Kidney tubule cell (primary cell): ENCODE measurements at regions not wholly inside any gene's neighbourhood (a gene's known extent, or its start where the extent isn't known, plus 50 kb on each side); places are given as distances from the start of the nearest gene placed in this dataset.
"Not testable (repeated sequence)": the region's sequence is repeated elsewhere in the genome, so short reads cannot be mapped to it uniquely, and the experiment has no call there.

Source experiments
- DNase-seq: peaks from one replicate; pipeline ENCODE4 v3.0.0-alpha.2; 2018; ENCODE audit warnings: low spot score

DNA sequence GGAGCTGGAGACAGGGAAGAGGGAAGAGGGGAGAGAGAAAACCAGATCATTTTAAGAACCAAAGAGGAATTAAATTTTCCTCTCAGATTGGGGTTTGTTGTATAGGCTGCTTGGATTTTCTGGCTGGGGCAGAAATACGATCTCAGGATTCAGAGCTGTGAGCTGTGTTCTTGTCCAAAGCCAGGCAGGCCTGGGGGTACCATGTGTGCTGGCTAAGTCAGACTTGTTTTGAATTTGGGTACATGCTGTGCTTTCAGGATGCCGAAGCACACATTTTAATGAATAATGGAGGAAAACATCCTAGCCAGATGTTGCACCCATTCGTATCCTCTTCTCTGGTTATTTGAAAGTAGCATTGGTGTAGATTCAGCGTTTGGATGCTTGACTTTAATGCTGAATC is 170.3 kb upstream of the PODXL start:
- DNase-seq, result no peak

DNA sequence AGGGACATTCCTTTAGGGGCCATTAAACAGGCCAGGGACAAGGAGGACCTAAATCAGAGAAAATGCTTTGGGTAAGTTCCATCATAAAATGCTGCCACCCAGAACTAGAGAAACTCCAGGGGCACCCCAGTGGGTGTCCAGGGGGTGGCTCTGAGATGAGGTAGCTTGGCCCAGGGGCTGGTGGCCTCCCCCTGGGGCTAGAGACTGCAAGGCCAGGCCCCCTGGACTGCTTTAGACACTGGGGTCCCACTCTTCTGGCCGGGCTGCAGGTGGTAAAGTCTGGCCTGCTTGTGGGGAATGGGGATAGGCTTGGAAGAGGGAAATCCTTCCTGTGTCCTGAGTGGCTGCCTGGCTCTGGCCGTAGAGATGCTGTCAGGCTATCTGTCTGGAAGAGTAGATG is 169.6 kb upstream of the PODXL start:
- DNase-seq, result no peak

DNA sequence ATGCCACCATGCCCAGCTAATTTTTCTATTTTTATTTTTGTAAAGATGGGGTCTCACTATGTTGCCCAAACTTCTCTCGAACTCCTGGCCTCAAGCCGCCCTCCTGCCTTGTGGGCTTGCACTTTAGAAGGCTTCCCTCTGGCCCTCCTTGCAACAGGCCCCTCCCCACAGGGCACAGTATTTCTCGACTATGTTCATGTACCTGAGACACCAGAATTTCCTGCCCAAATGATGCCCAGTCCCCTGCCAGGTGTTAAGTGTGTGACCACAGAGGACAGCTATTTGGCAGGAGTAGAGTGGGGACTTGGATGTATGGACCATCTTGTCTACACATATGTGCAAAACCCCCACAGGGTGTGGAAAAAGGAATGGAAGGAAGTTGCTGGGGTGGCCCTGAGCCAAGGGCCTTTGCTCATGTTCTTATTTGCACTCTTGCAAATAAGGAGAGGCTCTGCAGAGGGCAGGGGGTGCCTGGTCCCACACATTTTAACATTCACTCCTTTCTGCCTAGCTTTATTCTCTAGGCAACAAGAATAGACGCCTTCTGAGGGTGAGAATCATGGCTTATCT is 168.4 kb upstream of the PODXL start:
- DNase-seq, result no peak

DNA sequence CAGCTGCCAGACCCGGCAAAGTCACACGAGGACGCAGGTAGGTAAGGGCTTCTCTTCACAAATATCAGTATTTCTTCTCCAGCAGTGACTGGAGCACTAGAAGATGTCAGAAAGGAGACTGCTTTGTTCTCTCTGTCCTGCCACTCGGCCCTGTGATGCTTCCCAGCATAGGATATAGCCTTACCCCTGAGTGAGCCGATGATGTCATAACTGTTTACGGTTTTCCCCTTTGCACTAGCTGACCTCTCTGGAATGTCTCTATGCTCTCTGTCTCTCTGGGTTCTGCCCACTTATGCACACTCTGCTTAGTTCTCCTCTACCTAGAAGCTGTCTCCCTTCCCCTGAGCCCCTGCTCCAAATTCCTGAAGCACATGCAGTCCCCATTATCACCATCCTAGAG is 167.5 kb upstream of the PODXL start:
- DNase-seq, result peak; percentile 56

DNA sequence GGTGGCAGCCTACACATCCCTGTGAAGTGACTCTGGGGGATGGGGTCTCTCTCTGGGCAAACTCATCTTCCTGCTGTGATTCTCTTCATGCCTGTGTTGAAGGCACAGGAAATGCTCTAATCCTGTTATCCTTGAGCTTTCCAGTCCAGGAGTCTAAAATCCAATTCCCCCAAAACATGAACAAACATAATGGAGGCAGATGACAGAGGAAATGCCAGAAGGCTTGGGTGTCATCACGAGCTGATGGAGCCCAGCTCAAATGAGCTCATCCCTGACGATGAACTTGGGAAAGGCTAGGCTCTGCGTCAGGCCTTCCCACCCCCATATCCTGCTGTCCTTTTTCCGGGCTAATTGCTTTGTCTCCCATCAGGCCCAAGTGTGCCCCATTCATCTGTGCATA is 165.9 kb upstream of the PODXL start:
- DNase-seq, result no peak

DNA sequence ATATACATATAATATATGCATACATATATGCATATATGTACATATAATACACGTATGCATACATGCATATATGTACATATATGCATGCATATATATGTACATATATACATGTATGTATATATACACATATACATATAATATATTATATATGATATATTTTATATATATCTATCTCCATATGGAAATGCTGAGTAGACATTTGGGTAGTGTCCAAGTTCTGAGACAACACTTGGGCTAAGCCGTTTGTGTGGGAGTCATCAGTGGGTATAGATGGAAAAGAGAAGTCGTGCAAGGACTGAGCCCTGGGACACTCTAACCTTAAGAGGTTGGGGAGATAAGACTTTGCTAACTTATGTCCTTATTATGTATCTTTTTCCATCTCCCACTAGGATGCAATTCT is 165.2 kb upstream of the PODXL start:
- DNase-seq, result no peak

DNA sequence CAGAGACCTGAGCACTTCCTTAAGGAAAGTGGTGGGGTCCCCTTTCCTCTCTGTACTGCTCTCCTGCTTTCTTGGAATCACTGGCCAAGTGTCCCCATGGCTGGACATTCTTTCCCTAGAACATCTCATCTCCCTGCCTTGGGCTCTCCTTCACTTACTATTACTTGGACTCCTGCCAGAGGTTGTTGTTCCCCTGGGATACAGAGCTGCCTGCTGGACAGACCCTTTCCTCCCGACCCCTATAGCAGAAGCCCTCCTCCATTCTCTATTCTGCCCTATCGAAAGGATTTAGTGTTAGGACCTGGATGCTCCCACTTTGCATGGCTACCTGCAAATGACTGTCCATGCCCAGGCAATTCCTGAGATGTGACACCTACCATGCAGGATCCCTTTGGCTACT is 164.3 kb upstream of the PODXL start:
- no peak for DNase-seq

DNA sequence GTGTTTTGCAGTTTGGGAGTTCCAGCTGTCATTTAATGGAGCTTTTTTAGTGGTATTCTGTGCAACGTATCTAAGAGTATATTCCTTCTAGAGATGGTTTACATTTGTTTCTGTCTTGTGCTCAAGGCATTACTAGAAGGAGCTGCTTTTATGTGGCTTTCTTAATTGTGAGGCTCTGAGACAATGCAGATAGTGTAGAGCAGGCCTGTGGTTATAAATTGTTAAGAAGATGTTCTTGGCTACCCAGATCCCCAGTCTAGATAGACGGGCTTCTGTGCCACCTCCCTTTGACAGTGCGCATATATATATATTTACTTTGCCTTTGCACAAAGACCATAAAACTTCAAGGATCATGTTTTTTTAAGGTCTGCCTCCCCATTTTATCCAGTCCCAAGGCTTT is 160.8 kb upstream of the PODXL start:
- no peak for DNase-seq

DNA sequence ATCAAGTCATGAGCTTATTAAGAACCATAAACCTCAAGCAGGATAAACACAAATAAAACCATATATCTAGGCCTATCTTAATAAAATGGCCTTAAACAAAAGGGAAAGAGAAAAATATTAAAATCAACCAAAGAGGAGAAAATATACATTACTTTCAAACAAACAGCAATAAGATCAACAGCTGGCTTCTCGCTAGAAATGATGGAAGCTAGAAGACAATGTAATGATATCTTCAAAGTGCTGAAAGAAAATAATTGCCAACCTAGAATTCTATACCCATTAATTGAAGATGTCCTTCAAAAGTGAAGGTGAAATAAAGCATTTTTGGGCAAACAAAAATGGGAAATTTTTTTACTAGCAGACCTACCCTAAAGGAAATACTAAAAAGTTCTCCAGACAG is 142.9 kb upstream of the PODXL start:
- no peak for DNase-seq

DNA sequence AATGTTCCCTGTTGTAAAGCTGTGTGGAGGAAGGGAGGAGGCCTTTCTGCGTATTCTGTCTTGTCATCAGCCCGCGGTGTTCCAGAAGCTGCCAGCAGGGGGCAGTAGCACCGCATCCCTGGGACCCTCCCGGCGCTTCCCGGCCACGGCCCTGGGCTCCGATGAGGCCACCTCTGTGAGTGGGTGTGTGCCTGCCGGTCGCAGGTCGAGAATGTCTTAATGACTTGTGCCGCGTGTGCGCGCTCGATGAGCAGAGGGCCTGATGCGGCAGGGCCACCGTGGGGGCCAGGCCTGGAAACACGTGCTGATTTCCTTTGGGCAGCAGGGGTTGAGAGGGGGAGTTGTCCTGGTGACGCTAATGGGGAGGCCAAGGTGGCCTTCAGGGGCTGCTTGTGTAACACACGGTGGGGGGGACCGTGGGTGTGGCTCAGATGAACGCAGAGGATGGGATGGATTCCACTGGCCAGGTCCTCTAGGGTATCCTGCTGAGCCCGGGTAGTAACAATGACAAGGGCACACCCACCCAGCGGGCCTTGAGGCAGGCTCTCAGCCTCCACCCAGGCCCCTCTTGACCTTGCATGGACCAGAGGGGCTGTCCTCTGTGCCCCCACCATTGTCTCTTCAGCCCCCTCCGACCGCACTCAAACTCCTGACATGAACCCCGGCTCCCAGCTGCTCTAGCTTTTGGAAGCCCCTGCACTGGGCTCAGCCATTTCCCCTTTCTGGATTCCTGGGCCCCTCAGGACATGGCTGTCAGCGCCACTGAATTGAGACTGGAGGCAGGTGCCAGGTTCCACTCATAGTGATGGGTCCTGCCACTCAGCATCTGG is 135.9 kb upstream of the PODXL start:
- peak; percentile 52 for DNase-seq

DNA sequence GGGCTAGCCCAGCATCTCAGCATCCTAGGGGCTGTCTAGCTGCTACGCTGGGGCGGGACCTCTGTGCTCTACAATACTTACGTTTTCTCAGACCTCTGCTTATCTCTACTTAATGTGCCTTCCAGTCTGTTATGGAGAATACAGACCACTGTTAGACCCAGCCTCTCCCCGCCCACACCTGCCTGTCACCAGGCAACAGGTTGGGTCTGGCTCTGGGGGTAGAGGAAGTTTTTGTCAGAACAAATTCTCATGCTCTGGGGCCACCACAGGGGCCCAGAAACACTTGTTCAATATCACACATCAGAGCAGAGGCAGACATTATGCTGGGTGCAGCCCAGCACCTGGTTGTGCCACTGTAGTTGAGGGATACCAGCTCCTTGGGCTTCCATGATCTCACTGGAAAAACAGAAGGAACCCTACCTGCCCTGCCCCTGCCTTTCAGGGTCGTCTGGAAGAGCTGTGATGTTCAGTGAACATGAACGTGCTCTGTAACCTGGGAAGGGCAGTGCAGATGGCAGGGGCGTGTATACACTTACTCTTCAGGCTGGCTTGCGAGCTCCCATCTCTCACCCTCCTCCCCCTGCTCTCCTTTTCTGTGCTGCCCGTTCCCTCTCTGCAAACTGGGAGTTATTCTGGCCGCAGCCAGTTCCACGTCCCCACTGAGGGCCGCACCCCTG is 135.2 kb upstream of the PODXL start:
- no peak for DNase-seq

DNA sequence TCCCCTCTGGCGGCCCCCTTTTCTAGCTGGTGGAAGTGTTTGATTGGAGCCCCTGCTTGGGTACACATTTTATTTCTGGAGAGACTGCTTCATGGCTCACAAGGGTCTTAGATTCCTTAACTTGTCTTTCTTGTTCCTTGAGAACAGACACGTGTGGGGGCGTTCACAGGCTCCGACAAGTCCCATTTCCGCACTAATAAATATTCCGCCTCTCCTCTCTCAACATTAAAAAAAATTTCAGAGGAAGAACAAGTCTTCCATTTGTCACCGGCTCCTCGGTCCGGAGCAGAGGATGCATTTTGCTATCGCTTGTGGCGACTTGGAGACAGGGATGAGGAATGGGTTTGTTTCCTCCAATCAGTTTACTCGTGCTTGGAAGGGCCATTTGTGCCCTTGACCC is 134.0 kb upstream of the PODXL start:
- DNase-seq, result no peak

DNA sequence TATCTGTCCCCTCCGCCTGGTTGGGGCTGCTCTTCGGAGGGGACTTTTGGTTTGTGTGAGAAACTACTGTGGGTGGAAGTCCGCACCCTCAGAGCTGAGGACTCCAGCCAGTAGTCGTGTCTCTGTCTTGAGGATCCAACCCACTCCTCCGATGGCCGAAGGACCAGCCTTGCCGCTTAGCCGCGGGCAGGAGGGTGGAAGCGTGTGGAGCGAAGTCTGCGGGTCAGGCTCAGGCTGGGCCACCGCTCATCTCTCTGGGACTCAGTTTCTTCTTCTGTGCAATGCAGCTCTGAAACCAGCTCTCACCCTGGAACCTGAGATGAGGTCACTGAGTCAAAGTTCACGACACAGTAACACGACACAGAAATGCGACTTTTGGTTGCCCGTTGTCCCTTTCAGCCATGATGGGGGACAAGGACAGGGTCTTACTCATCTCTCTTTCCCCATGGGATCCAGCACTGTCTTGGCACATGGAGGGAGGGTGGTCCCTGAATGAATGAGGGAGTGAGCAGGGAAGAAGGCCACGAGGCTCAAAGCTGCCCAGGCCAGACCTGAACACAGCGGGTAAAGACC is 133.3 kb upstream of the PODXL start:
- no peak for DNase-seq

DNA sequence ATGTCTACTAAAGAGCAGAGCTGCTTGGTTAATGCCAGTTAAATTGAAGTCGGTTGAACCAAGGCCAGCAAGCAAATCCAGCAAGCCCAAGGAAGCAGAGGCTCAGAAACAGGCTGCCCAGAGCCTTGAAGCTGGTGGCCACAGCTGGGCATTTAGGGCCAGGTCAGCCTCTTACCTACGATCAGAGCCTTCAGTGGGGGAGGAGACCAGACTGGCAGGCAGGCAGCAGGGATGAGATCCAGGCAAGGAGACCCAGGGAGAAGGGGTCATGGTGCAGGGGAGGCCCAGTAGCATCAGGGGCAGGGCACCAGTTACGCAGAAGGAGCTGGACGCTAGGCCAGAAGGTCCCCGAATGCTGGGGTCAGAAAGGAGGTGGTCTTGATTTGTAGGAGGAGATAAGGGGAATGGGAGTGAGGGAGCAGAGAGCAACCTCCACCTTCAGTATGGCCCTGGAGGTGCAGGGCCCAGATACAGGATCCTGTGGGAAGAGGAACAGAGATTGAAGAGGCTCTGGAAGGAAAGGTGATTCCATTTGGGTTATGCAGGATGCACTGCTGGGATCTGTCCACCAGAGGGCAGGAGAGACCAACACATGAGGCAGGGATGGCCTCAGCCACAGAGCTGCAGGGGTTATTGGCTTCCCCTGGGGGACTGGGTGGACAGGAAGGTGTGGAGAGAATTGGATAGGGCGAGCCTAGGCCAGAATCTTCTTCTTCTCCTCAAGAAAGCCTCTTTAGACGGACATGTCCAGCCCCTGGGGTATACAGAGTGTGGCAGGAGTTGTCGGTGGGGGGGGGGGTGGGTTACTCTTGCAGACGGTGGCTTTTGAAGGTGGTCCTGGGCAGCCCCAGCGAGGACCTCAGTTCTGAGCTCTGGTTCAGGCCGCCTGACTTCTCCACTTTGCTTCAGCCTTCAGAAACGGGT is 132.6 kb upstream of the PODXL start:
- DNase-seq, result peak; percentile 63

DNA sequence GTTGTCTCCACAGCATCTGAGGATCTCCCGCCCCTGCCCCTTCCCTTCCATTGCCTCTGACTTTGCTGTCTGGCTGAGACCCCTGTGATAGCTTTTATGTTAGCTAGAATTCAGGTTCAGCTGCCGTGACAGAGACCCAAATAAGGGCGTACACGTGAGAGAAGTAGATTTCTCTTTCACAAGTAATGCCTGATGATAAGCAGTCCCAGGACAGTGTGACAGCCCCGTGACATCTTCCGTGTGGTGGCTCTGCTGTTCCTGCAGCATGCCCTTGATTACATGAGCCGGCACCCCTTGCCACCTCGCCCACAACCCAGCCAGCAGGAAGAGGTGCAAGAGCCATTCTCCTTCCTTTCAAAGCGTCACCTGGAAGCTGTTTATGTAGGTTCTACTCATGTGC is 130.9 kb upstream of the PODXL start:
- DNase-seq, result no peak

DNA sequence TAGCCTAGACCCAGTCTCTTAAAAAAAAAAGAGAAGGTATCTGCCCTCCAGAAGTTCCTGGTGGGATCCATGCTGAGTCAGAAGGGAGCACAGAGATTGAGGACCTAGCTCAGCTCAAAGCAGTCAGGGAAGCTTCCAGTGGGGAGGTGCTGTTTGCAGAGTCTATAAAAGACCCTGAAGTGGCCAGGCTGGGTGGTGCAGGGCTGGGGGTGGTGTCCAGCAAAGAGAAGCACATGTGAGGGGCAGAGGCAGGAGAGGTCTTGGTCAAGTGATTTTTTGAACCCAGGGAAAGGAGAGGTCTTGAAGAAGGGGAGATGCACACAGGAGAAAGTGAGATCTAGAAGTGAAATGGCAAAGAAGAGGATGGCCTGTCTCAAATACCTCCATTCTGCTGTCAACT is 130.4 kb upstream of the PODXL start:
- DNase-seq, result no peak

DNA sequence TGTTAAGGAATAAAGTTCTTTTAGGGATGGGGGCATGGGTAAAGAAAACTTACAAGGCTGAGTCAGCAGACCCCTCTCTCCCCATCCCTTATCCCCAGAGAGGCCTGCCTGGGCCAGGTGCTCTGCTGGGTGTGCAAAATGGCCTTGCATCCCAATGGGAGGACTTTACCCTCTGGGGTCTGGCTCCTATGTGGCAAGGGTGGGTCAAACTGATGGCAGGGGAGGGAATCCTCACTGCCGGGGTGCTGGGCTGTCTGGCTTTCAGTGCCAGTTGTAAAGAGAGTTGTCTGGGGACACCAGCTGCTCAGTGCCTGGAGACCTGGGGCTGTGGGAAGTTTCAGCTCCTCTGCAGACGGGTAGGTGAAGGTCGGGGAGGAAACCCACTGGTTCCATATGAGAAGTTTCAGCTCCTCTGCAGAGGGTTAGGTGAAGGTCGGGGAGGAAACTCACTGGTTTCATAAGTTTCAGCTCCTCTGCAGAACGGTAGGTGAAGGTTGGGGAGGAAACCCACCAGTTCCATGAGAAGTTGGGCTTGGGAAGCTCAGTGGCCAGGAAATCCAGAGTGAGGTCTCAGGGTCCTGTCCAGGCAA is 127.2 kb upstream of the PODXL start:
- no peak for DNase-seq

DNA sequence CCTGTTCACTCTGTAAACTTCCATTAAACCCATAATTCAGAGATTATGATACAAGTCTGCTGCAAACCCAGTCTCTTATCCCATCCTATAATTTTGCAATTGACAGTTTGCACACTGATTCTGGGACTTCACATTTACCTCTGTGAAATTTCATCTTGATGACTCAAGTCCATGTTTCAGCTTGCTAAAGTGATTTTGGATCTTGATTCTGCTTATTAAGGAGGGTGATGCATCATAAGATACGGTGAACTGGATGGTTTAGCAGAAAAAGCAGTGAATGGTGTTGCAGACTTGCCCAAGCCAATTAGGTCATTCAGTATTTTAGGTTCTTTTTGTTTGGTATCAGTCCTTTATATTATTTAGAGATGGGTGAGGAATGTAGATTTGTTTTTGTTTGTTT is 125.5 kb upstream of the PODXL start:
- DNase-seq, result no peak

DNA sequence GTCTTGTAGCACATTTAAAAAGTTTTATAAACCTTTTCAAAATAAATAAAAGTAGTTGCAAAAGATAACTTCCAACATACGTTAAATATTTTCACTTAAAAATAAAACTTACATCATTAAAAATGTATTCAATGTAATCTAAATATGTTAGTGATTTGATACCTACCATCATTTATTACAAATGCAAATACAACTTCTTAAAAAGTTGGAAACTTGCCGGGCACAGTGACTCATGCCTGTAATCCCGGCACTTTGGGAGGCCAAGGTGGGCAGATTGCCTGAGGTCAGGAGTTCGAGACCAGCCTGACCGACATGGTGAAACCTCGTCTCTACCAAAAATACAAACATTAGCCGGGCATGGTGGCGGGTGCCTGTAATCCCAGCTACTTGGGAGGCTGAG is 122.6 kb upstream of the PODXL start:
- DNase-seq, result not testable (repeated sequence)

DNA sequence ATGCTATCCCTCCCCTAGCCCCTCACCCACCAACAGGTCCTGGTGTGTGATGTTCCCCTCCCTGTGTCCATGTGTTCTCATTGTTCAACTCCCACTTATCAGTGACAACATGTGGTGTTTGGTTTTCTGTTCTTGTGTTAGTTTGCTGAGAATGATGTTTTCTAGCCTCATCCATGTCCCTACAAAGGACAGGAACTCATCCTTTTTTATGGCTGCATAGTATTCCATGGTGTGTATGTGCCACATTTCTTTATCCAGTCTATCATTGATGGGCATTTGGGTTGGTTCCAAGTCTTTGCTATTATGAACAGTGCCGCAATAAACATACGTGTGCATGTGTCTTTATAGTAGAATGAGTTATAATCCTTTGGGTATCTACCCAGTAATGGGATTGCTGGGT is 120.4 kb upstream of the PODXL start:
- not testable (repeated sequence) for DNase-seq

DNA sequence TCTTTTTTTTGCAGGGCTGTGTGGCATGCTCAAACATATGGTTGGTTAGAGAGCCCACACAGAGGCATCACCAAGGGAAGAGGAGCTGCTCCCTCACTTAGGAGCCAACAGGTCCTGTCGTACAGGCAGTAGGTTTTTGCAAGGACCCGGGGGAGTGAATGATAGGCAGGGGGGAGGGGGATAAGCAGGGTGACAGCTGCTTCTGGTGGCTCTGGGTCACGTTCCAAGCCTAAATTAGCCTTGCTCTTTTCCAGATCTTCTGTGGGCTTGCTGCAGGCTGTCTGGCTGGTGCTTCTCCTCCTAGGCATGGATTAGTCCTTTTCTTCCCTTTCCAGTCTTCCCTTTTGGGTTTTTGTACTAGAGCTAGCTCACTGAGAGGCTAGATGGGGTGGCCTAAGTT is 117.7 kb upstream of the PODXL start:
- DNase-seq, result no peak

DNA sequence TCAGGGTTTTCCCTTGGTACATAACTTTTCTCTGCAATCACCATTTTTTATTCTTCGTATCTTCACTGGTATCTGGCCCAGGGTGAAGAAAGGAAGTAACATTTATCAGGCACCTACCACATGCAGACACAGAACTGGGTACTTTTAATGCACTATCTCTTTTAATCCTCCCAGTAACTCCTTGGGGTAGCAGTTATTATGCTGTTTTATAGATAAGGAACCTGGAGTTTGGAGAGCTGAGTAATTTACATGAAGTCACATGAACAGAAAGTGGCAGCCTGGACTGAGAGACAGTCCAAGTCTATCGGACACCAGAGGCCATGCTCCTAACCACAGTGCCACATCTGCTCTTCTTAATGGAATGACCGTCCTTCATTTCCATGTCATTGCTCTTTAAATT is 117.1 kb upstream of the PODXL start:
- DNase-seq, result no peak
